PC-3 (cell line): ENCODE measurements at regions not wholly inside any gene's neighbourhood (a gene's known extent, or its start where the extent isn't known, plus 50 kb on each side); places are given as distances from the start of the nearest gene placed in this dataset.

Source experiments
- EZH2phosphoT487 ChIP-seq: fragments of 300-600 bp; sonication (generic); IDR thresholded peaks from 2 replicates; pipeline ENCODE4 v1.6.1; 2018; ENCODE audit warnings: mild to moderate bottlenecking, antibody characterized with exemption, low read length, borderline replicate concordance
- TF ChIP-seq, protein P1 (sequence below): fragments of 300-600 bp; sonication (generic); conservative IDR thresholded peaks from 2 replicates; pipeline ENCODE4 v1.5.1; 2017; ENCODE audit warnings: antibody characterized with exemption, low read depth, mild to moderate bottlenecking, low read length

- TF ChIP-seq, protein P1, sequence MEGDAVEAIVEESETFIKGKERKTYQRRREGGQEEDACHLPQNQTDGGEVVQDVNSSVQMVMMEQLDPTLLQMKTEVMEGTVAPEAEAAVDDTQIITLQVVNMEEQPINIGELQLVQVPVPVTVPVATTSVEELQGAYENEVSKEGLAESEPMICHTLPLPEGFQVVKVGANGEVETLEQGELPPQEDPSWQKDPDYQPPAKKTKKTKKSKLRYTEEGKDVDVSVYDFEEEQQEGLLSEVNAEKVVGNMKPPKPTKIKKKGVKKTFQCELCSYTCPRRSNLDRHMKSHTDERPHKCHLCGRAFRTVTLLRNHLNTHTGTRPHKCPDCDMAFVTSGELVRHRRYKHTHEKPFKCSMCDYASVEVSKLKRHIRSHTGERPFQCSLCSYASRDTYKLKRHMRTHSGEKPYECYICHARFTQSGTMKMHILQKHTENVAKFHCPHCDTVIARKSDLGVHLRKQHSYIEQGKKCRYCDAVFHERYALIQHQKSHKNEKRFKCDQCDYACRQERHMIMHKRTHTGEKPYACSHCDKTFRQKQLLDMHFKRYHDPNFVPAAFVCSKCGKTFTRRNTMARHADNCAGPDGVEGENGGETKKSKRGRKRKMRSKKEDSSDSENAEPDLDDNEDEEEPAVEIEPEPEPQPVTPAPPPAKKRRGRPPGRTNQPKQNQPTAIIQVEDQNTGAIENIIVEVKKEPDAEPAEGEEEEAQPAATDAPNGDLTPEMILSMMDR: no peak
- TF ChIP-seq EZH2phosphoT487: no peak
Observed at GRCh38 chr3:72340056-72340455, 508.2 kb downstream of the SHQ1 start.
